Lower leg skin (tissue), 3 donors: ENCODE measurements at regions not wholly inside any gene's neighbourhood (a gene's known extent, or its start where the extent isn't known, plus 50 kb on each side); places are given as distances from the start of the nearest gene placed in this dataset.

Experiments used
- POLR2A ChIP-seq, 2 donors: fragments of 450-650 bp; IDR thresholded peaks; one replicate each; pipeline ENCODE4 v1.6.1; 2016 to 2017; ENCODE audit warnings: antibody characterized with exemption in 2 of 2, mild to moderate bottlenecking in 1 of 2, moderate library complexity in 1 of 2
- TF ChIP-seq, protein P1 (sequence below), 3 donors: fragments of 450-650 bp; IDR thresholded peaks; one replicate each; pipeline ENCODE4 v1.5.1; 2016; ENCODE audit warnings: antibody characterized with exemption in 3 of 3, mild to moderate bottlenecking in 3 of 3, moderate library complexity in 2 of 3

DNA sequence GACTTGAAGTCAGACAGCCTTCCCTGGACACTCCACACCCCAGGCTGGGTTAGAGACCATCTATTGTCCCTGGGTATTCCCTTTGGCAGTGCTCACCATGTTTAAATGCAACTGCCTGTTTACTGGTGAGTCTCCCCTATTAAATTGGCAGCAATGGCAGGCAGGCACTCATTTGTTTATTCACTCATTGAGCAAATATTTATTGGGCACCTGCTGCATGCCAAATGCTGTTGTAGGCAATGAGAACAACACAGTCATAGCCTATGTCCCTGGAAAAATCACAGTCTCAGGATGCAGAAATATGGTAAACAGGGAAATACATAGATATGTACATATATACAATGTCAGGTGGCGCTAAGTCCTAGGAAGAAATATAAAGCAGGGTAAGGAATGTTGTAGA, 212.8 kb downstream of the SUDS3 start:
- TF ChIP-seq, protein P1, sequence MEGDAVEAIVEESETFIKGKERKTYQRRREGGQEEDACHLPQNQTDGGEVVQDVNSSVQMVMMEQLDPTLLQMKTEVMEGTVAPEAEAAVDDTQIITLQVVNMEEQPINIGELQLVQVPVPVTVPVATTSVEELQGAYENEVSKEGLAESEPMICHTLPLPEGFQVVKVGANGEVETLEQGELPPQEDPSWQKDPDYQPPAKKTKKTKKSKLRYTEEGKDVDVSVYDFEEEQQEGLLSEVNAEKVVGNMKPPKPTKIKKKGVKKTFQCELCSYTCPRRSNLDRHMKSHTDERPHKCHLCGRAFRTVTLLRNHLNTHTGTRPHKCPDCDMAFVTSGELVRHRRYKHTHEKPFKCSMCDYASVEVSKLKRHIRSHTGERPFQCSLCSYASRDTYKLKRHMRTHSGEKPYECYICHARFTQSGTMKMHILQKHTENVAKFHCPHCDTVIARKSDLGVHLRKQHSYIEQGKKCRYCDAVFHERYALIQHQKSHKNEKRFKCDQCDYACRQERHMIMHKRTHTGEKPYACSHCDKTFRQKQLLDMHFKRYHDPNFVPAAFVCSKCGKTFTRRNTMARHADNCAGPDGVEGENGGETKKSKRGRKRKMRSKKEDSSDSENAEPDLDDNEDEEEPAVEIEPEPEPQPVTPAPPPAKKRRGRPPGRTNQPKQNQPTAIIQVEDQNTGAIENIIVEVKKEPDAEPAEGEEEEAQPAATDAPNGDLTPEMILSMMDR (IDR thresholded peaks at IDR 0.05) = no peak
- no peak for TF ChIP-seq POLR2A (IDR thresholded peaks at IDR 0.05)
